ENCODE measurements at regions not wholly inside any gene's neighbourhood (a gene's known extent, or its start where the extent isn't known, plus 50 kb on each side); places are given as distances from the start of the nearest gene placed in this dataset.

DNA sequence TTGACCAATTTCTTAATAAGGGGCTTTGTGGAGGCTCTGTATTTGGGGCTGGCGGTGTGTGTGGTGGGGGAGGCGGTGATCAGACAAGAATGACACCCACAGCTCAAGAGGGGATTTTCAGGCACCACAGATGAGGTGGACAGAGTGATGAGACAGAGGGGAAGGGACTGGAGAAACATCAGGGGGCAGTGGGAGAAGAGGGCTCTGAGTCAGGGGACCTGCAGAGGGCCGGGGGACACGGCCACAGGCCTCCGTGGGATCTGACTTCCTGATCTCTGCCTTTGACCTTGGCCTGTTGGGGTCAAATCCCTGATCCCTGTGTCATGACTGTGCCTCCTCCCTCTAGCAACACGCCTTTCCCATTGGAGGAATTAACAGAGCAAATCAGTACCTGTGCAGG, 197.7 kb downstream of the C9orf50 start:
- TF ChIP-seq CTCF (IDR thresholded peaks at IDR 0.05 in 8 of 11, conservative IDR thresholded peaks at IDR 0.05 in 3 of 11) = no peak
- TF ChIP-seq POLR2A (IDR thresholded peaks at IDR 0.05) = no peak
- TF ChIP-seq POLR2AphosphoS5 (IDR thresholded peaks at IDR 0.05) = no peak
